ENCODE measurements at regions not wholly inside any gene's neighbourhood (a gene's known extent, or its start where the extent isn't known, plus 50 kb on each side); places are given as distances from the start of the nearest gene placed in this dataset.
"Not testable (repeated sequence)": the region's sequence is repeated elsewhere in the genome, so short reads cannot be mapped to it uniquely, and the experiment has no call there.

DNA sequence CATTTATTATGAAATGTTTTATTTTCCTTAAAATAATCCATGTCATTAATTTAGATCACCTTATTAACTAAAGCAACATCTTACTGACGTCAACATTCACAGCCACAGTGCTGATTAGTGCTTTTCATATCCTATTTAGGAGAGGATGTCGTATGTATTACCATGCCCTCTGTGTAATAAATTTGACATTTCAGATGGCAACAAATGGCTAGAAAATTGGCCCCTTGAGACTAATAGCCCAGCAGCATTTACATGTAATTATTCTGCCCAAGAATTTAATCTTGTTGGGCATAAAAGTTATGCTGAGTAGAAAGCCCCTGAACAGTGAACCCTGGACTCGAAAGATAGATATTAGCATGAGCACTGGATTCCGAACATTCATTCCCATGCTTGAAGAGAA is 391.2 kb downstream of the PRELID2 start:
- peaks cover 5% of the 10 kb centered on the region for H3K9me3 Mint-ChIP-seq (ENCODE audit: low read depth, unreplicated experiment)
- H3K4me3 Mint-ChIP-seq (ENCODE audit: low read depth, unreplicated experiment), result no peak overlapping the region
- H3K36me3 Mint-ChIP-seq (ENCODE audit: insufficient read depth, unreplicated experiment), result no peaks in the 10 kb centered on the region
- H3K27ac Mint-ChIP-seq (ENCODE audit: unreplicated experiment), result no peak overlapping the region
- no peaks in the 10 kb centered on the region for H3K27me3 Mint-ChIP-seq (ENCODE audit: unreplicated experiment)
- BruUV-seq (replicated peaks), result no TSS peak
- H3K4me1 Mint-ChIP-seq (ENCODE audit: low read depth, unreplicated experiment), result peaks cover 17% of the 10 kb centered on the region
- no peak for DNase-seq
- CTCF ChIA-PET, result interaction anchor here (0.8 kb wide), 1 partner anchor 57 kb away, joined by 3 read pairs; no protein-coding TSS in a partner anchor
- TF ChIP-seq, protein P1, sequence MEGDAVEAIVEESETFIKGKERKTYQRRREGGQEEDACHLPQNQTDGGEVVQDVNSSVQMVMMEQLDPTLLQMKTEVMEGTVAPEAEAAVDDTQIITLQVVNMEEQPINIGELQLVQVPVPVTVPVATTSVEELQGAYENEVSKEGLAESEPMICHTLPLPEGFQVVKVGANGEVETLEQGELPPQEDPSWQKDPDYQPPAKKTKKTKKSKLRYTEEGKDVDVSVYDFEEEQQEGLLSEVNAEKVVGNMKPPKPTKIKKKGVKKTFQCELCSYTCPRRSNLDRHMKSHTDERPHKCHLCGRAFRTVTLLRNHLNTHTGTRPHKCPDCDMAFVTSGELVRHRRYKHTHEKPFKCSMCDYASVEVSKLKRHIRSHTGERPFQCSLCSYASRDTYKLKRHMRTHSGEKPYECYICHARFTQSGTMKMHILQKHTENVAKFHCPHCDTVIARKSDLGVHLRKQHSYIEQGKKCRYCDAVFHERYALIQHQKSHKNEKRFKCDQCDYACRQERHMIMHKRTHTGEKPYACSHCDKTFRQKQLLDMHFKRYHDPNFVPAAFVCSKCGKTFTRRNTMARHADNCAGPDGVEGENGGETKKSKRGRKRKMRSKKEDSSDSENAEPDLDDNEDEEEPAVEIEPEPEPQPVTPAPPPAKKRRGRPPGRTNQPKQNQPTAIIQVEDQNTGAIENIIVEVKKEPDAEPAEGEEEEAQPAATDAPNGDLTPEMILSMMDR (IDR thresholded peaks at IDR 0.05; ENCODE audit: unreplicated experiment), result no peak
- intact Hi-C loops (cut with micrococcal nuclease; ENCODE audit: unreplicated experiment), result no loop called here

DNA sequence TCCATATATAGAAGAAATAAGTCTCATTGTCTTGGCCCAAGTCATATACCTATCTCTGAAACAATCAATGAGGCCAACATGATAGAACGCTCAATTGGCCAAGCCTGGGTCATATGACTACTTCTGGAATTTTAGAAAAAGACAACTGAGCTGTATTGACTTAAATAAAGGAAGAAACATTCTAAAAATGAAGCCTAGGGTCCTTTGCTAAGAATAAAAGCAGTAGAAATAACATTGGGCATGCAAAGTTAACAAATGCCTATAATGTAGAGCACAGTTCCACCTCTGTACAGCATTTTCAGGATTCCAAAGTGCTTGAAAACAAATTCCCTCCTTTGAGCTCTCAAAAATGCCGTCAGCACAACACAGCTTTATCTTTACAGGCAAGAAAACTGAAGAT is 391.8 kb downstream of the PRELID2 start:
- no peaks in the 10 kb centered on the region for H3K36me3 Mint-ChIP-seq (ENCODE audit: insufficient read depth, unreplicated experiment)
- H3K4me1 Mint-ChIP-seq (ENCODE audit: low read depth, unreplicated experiment), result peaks cover 17% of the 10 kb centered on the region
- BruUV-seq (replicated peaks), result no TSS peak
- H3K27me3 Mint-ChIP-seq (ENCODE audit: unreplicated experiment), result no peaks in the 10 kb centered on the region
- TF ChIP-seq, protein P1 (IDR thresholded peaks at IDR 0.05; ENCODE audit: unreplicated experiment), result no peak
- no peak overlapping the region for H3K27ac Mint-ChIP-seq (ENCODE audit: unreplicated experiment)
- no peak overlapping the region for H3K4me3 Mint-ChIP-seq (ENCODE audit: low read depth, unreplicated experiment)
- peaks cover 7% of the 10 kb centered on the region for H3K9me3 Mint-ChIP-seq (ENCODE audit: low read depth, unreplicated experiment)
- no peak for DNase-seq
- CTCF ChIA-PET, result no interaction called here
- intact Hi-C loops (cut with micrococcal nuclease; ENCODE audit: unreplicated experiment), result no loop called here

DNA sequence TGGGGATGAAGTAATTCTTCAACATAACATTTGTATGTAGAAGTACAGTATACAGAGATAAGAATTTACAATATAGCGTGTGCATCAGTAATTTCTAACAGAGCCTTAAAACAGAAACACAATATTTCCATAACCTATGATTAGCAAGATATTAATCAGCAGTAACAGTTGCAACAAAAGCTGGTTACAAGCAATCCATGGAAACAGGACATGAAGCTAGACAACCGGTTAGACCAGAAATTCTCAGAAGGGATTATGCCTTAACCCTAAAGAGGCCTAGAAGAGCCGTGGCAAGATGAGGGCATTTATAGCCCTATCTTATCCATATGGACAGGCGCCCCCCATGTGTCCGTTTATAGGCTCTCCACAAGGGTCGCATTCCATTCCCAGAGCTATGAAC is 392.5 kb downstream of the PRELID2 start:
- H3K9me3 Mint-ChIP-seq (ENCODE audit: low read depth, unreplicated experiment); H3K27me3 Mint-ChIP-seq (ENCODE audit: unreplicated experiment); intact Hi-C loops (cut with micrococcal nuclease; ENCODE audit: unreplicated experiment); CTCF ChIA-PET; H3K36me3 Mint-ChIP-seq (ENCODE audit: insufficient read depth, unreplicated experiment); BruUV-seq (replicated peaks): not testable (repeated sequence)
- peak overlapping the region; percentile 43 for H3K27ac Mint-ChIP-seq (ENCODE audit: unreplicated experiment)
- peaks cover 17% of the 10 kb centered on the region for H3K4me1 Mint-ChIP-seq (ENCODE audit: low read depth, unreplicated experiment)
- H3K4me3 Mint-ChIP-seq (ENCODE audit: low read depth, unreplicated experiment), result peak overlapping the region; percentile 22
- DNase-seq, result peak; percentile 13

DNA sequence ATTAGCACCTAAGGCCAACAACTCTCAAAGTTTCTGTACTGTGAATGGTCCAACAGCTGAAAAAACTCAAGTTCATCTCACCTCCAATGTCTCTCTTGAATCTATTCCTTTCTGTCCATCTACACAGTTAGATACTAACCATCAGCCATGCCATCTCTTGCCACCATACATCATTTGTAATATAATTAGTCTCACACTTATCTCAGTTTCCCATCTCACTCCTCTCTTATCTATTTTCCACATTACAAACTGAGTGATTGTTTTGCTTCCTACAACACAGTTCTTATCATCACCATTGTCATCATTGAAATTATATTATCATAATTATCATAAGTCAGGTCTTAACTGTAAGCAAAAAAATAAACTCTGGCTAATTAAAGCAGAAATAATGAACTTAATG is 393.9 kb downstream of the PRELID2 start:
- peaks cover 17% of the 10 kb centered on the region for H3K4me1 Mint-ChIP-seq (ENCODE audit: low read depth, unreplicated experiment)
- no peaks in the 10 kb centered on the region for H3K27me3 Mint-ChIP-seq (ENCODE audit: unreplicated experiment)
- H3K27ac Mint-ChIP-seq (ENCODE audit: unreplicated experiment), result no peak overlapping the region
- H3K4me3 Mint-ChIP-seq (ENCODE audit: low read depth, unreplicated experiment), result no peak overlapping the region
- CTCF ChIA-PET, result no interaction called here
- no TSS peak for BruUV-seq (replicated peaks)
- no peaks in the 10 kb centered on the region for H3K36me3 Mint-ChIP-seq (ENCODE audit: insufficient read depth, unreplicated experiment)
- DNase-seq, result no peak
- intact Hi-C loops (cut with micrococcal nuclease; ENCODE audit: unreplicated experiment), result no loop called here
- H3K9me3 Mint-ChIP-seq (ENCODE audit: low read depth, unreplicated experiment), result peaks cover 13% of the 10 kb centered on the region
- TF ChIP-seq, protein P1 (IDR thresholded peaks at IDR 0.05; ENCODE audit: unreplicated experiment), result no peak

DNA sequence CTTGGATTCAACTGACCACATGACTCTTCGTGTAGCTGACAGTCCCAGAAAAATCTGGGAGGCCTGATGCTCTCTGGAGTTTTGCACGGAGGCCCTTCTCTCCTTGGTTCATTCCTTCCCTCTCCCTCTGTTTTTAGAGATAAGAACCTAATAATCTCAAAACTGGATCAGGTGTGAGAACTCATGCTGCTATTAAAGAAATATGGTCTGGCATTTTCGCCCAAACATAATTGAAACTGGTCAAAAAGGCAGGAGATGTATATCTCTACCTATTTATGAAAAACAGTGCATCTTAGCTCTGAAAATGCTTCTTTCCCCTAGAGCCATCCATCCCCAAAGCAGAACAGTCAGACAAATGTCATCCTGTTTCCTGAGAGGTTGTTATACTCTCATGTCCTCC is 397.5 kb downstream of the PRELID2 start:
- CTCF ChIA-PET, result no interaction called here
- TF ChIP-seq, protein P1 (IDR thresholded peaks at IDR 0.05; ENCODE audit: unreplicated experiment), result no peak
- Mint-ChIP-seq H3K4me1 (ENCODE audit: low read depth, unreplicated experiment) (peaks cover 7% of the 10 kb centered on the region), H3K36me3 (ENCODE audit: insufficient read depth, unreplicated experiment) (no peaks in the 10 kb centered on the region), H3K4me3 (ENCODE audit: low read depth, unreplicated experiment) (no peak overlapping the region), H3K27ac (ENCODE audit: unreplicated experiment) (no peak overlapping the region), H3K27me3 (ENCODE audit: unreplicated experiment) (no peaks in the 10 kb centered on the region), H3K9me3 (ENCODE audit: low read depth, unreplicated experiment) (peaks cover 16% of the 10 kb centered on the region)
- no TSS peak for BruUV-seq (replicated peaks)
- no peak for DNase-seq
- intact Hi-C loops (cut with micrococcal nuclease; ENCODE audit: unreplicated experiment), result no loop called here
